ENCODE measurements at regions not wholly inside any gene's neighbourhood (a gene's known extent, or its start where the extent isn't known, plus 50 kb on each side); places are given as distances from the start of the nearest gene placed in this dataset.

GRCh38 chr15:91541286-91541685 lies 312.2 kb upstream of the SLCO3A1 start (continued):
- TF ChIP-seq, protein P1, sequence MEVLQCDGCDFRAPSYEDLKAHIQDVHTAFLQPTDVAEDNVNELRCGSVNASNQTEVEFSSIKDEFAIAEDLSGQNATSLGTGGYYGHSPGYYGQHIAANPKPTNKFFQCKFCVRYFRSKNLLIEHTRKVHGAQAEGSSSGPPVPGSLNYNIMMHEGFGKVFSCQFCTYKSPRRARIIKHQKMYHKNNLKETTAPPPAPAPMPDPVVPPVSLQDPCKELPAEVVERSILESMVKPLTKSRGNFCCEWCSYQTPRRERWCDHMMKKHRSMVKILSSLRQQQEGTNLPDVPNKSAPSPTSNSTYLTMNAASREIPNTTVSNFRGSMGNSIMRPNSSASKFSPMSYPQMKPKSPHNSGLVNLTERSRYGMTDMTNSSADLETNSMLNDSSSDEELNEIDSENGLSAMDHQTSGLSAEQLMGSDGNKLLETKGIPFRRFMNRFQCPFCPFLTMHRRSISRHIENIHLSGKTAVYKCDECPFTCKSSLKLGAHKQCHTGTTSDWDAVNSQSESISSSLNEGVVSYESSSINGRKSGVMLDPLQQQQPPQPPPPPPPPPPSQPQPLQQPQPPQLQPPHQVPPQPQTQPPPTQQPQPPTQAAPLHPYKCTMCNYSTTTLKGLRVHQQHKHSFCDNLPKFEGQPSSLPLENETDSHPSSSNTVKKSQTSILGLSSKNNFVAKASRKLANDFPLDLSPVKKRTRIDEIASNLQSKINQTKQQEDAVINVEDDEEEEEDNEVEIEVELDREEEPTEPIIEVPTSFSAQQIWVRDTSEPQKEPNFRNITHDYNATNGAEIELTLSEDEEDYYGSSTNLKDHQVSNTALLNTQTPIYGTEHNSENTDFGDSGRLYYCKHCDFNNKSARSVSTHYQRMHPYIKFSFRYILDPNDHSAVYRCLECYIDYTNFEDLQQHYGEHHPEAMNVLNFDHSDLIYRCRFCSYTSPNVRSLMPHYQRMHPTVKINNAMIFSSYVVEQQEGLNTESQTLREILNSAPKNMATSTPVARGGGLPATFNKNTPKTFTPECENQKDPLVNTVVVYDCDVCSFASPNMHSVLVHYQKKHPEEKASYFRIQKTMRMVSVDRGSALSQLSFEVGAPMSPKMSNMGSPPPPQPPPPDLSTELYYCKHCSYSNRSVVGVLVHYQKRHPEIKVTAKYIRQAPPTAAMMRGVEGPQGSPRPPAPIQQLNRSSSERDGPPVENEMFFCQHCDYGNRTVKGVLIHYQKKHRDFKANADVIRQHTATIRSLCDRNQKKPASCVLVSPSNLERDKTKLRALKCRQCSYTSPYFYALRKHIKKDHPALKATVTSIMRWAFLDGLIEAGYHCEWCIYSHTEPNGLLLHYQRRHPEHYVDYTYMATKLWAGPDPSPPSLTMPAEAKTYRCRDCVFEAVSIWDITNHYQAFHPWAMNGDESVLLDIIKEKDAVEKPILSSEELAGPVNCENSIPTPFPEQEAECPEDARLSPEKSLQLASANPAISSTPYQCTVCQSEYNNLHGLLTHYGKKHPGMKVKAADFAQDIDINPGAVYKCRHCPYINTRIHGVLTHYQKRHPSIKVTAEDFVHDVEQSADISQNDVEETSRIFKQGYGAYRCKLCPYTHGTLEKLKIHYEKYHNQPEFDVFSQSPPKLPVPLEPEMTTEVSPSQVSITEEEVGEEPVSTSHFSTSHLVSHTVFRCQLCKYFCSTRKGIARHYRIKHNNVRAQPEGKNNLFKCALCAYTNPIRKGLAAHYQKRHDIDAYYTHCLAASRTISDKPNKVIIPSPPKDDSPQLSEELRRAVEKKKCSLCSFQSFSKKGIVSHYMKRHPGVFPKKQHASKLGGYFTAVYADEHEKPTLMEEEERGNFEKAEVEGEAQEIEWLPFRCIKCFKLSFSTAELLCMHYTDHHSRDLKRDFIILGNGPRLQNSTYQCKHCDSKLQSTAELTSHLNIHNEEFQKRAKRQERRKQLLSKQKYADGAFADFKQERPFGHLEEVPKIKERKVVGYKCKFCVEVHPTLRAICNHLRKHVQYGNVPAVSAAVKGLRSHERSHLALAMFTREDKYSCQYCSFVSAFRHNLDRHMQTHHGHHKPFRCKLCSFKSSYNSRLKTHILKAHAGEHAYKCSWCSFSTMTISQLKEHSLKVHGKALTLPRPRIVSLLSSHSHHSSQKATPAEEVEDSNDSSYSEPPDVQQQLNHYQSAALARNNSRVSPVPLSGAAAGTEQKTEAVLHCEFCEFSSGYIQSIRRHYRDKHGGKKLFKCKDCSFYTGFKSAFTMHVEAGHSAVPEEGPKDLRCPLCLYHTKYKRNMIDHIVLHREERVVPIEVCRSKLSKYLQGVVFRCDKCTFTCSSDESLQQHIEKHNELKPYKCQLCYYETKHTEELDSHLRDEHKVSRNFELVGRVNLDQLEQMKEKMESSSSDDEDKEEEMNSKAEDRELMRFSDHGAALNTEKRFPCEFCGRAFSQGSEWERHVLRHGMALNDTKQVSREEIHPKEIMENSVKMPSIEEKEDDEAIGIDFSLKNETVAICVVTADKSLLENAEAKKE (CRISPR knock-in tag; IDR thresholded peaks at IDR 0.05), result no peak
- no peak for TF ChIP-seq EZH2phosphoT487 (IDR thresholded peaks at IDR 0.05; ENCODE audit: unreplicated experiment)
- TF ChIP-seq EZH2 (IDR thresholded peaks at IDR 0.05; ENCODE audit: low read depth, unreplicated experiment), result no peak
- TF ChIP-seq CREB1 (CRISPR knock-in tag; IDR thresholded peaks at IDR 0.05; ENCODE audit: low read depth), result no peak
- TF ChIP-seq STAT1 (IDR thresholded peaks at IDR 0.05; ENCODE audit: unreplicated experiment), result no peak
- TF ChIP-seq JUNB (IDR thresholded peaks at IDR 0.05; ENCODE audit: unreplicated experiment), result no peak
- no peak for TF ChIP-seq ZNF114 (CRISPR knock-in tag; IDR thresholded peaks at IDR 0.05)
- no peak for TF ChIP-seq POLR2AphosphoS5 (IDR thresholded peaks at IDR 0.05; ENCODE audit: low read depth)
- TF ChIP-seq NANOG (IDR thresholded peaks at IDR 0.05; ENCODE audit: borderline replicate concordance), result no peak
- TF ChIP-seq ETS1 (IDR thresholded peaks at IDR 0.05), result no peak

DNA sequence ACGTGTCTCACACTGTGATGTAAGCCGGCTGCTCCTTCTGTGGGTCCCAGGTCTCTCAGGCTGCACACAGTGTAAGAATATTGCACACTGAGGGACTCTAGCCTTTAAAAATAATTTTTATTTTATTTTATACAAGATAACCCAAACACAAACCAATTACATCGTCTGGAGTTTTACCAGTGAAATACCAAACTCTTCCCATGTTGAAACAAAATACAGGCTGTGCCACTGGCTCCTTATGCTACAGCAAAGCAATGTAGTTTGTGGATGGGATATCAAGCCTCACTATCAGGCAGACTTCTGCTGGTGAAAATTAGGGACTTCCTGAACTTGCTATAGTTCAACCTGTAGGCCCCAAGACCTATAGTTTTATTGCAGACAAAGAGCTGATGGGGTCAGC lies 311.3 kb upstream of the SLCO3A1 start:
- peaks cover 3% of the 10 kb centered on the region; the same call in 2 of the 3 replicates for H3K4me1 Mint-ChIP-seq
- Histone ChIP-seq H3K27me3 (ENCODE audit: insufficient read depth) (no peaks in the 10 kb centered on the region), H3K9me2 (ENCODE audit: insufficient read depth) (peaks cover 11% of the 10 kb centered on the region; the same call in 1 of the 2 replicates), H3K27ac (ENCODE audit: low read depth) (no peak overlapping the region), H3K4me2 (no peak overlapping the region), H2AFZ (no peak overlapping the region), H3K4me1 (ENCODE audit: insufficient read depth) (no peaks in the 10 kb centered on the region), H4K20me1 (replicated peaks; ENCODE audit: insufficient read depth) (no peaks in the 10 kb centered on the region), H3K79me2 (replicated peaks; ENCODE audit: insufficient read depth) (no peaks in the 10 kb centered on the region), H3F3A (replicated peaks; ENCODE audit: low read depth) (no peaks in the 10 kb centered on the region), H3K36me3 (ENCODE audit: insufficient read depth) (no peaks in the 10 kb centered on the region), H3K4me3 (no peak overlapping the region)
- ATAC-seq, result no peak
- no peaks in the 10 kb centered on the region for H3K27me3 Mint-ChIP-seq (ENCODE audit: insufficient read depth, low read depth, poor library complexity)
- no peak overlapping the region for H3K27ac Mint-ChIP-seq
- no peaks in the 10 kb centered on the region for H3K36me3 Mint-ChIP-seq (ENCODE audit: low read depth)
- no peak overlapping the region for H3K4me3 Mint-ChIP-seq
- no peak for DNase-seq (ENCODE audit: low spot score)
- H3K9me3 Mint-ChIP-seq, result no peaks in the 10 kb centered on the region; the same call in 2 of the 3 replicates
- TF ChIP-seq, protein P2, sequence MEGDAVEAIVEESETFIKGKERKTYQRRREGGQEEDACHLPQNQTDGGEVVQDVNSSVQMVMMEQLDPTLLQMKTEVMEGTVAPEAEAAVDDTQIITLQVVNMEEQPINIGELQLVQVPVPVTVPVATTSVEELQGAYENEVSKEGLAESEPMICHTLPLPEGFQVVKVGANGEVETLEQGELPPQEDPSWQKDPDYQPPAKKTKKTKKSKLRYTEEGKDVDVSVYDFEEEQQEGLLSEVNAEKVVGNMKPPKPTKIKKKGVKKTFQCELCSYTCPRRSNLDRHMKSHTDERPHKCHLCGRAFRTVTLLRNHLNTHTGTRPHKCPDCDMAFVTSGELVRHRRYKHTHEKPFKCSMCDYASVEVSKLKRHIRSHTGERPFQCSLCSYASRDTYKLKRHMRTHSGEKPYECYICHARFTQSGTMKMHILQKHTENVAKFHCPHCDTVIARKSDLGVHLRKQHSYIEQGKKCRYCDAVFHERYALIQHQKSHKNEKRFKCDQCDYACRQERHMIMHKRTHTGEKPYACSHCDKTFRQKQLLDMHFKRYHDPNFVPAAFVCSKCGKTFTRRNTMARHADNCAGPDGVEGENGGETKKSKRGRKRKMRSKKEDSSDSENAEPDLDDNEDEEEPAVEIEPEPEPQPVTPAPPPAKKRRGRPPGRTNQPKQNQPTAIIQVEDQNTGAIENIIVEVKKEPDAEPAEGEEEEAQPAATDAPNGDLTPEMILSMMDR (conservative IDR thresholded peaks at IDR 0.05; ENCODE audit: low read depth in 2 of 2), result no peak
- TF ChIP-seq ZNF114 (CRISPR knock-in tag; IDR thresholded peaks at IDR 0.05) (no peak), STAT1 (IDR thresholded peaks at IDR 0.05; ENCODE audit: unreplicated experiment) (no peak)
